Endodermal cell (in vitro differentiated cells): ENCODE measurements at regions not wholly inside any gene's neighbourhood (a gene's known extent, or its start where the extent isn't known, plus 50 kb on each side); places are given as distances from the start of the nearest gene placed in this dataset.

ENCODE experiments used
- DNase-seq: peaks from one replicate; pipeline ENCODE4 v3.0.0-alpha.2; 2017
- H3K27ac ChIP-seq: 2 replicates; pipeline ENCODE4 v1.5.1; 2013; ENCODE audit warnings: mild to moderate bottlenecking, low read depth, low read length, moderate library complexity
- H3K27me3 ChIP-seq: 2 replicates; pipeline ENCODE4 v1.6.1; 2013; ENCODE audit warnings: mild to moderate bottlenecking, low read length, moderate library complexity; ENCODE audit not compliant: insufficient read depth, control insufficient read depth, poor library complexity, severe bottlenecking
- H3K36me3 ChIP-seq: 2 replicates; pipeline ENCODE4 v1.7.0; 2013; ENCODE audit warnings: mild to moderate bottlenecking, low read length, moderate library complexity; ENCODE audit not compliant: control insufficient read depth, insufficient read depth
- H3K4me1 ChIP-seq: one replicate; pipeline ENCODE4 v1.7.0; 2013; ENCODE audit warnings: low read length; ENCODE audit not compliant: control insufficient read depth, insufficient read depth
- H3K4me3 ChIP-seq: 2 replicates; pipeline ENCODE4 v1.5.1; 2013; ENCODE audit warnings: mild to moderate bottlenecking, low read length, moderate library complexity
- H3K9ac ChIP-seq: 2 replicates; pipeline ENCODE4 v1.6.1; 2013; ENCODE audit warnings: mild to moderate bottlenecking, low read length, moderate library complexity; ENCODE audit not compliant: poor library complexity, severe bottlenecking; ENCODE audit errors: extremely low read depth
- H3K9me3 ChIP-seq: 2 replicates; pipeline ENCODE4 v1.6.1; 2013; ENCODE audit warnings: mild to moderate bottlenecking, low read length, moderate library complexity; ENCODE audit not compliant: control insufficient read depth
- H3K27ac Mint-ChIP-seq: 2 replicates; pipeline ENCODE4 v1.8.0; 2020; ENCODE audit warnings: mixed read lengths
- H3K27me3 Mint-ChIP-seq: 2 replicates; pipeline ENCODE4 v1.8.0; 2021; ENCODE audit warnings: mild to moderate bottlenecking, mixed read lengths; ENCODE audit not compliant: insufficient read depth
- H3K36me3 Mint-ChIP-seq: 2 replicates; pipeline ENCODE4 v1.8.0; 2020; ENCODE audit warnings: low read depth, mixed read lengths
- H3K4me1 Mint-ChIP-seq: 2 replicates; pipeline ENCODE4 v1.8.0; 2020; ENCODE audit warnings: mixed read lengths
- H3K4me3 Mint-ChIP-seq: 2 replicates; pipeline ENCODE4 v1.8.0; 2020; ENCODE audit warnings: mild to moderate bottlenecking, moderate library complexity, mixed read lengths
- H3K9me3 Mint-ChIP-seq: 2 replicates; pipeline ENCODE4 v1.8.0; 2020; ENCODE audit warnings: mild to moderate bottlenecking, mixed read lengths
- WGBS, 2 experiments: methylation state at CpG; one replicate each; pipeline versions ENCODE4 v1.1.5 to v1.1.7; 2013; ENCODE audit warnings: missing lambda C conversion rate in 2 of 2, mixed read lengths in 1 of 2; ENCODE audit not compliant: insufficient coverage in 1 of 2, insufficient read length in 1 of 2; 5-methylcytosine and 5-hydroxymethylcytosine counted together
- TF ChIP-seq, protein P1 (sequence below): fragments of 200-600 bp; sonication (generic); conservative IDR thresholded peaks from 2 replicates; pipeline ENCODE4 v1.5.0; 2021; ENCODE audit warnings: antibody characterized with exemption, mild to moderate bottlenecking

DNA sequence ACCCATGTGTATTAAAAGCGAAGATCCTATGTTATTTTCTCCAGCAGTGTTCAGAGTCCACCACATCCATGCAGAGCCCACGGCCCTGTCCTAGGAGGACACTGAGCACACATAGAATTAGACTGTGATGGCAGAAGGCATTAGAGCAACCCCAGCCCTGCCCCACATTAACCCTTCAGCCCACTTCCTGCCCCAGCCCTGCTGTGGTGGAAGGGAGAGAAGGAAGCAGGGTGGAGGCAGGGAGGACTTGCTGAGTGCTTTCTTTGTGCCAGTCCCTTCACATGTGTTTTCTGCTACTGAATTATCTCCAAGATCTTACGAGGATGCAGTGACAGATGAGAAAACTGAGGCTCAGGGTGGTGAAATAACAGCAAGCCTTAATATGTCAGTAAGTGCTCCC is 339.0 kb downstream of the SMAD2 start:
- H3K9me3 ChIP-seq = peaks cover 9% of the 10 kb centered on the region
- peaks cover 4% of the 10 kb centered on the region for H3K4me1 ChIP-seq
- DNase-seq = no peak
- H3K9ac ChIP-seq = no peak overlapping the region
- H3K27me3 ChIP-seq = no peaks in the 10 kb centered on the region
- WGBS, 2 experiments = 85 to 100% methylated on average over 1 to 3 of the region's 3 CpGs
- no peaks in the 10 kb centered on the region for H3K36me3 ChIP-seq
- Mint-ChIP-seq H3K27me3 (peaks cover 17% of the 10 kb centered on the region), H3K36me3 (no peaks in the 10 kb centered on the region), H3K27ac (no peak overlapping the region), H3K9me3 (peaks cover 1% of the 10 kb centered on the region), H3K4me1 (peaks cover 16% of the 10 kb centered on the region), H3K4me3 (no peak overlapping the region)
- H3K4me3 ChIP-seq = no peak overlapping the region
- no peak overlapping the region for H3K27ac ChIP-seq
- TF ChIP-seq, protein P1, sequence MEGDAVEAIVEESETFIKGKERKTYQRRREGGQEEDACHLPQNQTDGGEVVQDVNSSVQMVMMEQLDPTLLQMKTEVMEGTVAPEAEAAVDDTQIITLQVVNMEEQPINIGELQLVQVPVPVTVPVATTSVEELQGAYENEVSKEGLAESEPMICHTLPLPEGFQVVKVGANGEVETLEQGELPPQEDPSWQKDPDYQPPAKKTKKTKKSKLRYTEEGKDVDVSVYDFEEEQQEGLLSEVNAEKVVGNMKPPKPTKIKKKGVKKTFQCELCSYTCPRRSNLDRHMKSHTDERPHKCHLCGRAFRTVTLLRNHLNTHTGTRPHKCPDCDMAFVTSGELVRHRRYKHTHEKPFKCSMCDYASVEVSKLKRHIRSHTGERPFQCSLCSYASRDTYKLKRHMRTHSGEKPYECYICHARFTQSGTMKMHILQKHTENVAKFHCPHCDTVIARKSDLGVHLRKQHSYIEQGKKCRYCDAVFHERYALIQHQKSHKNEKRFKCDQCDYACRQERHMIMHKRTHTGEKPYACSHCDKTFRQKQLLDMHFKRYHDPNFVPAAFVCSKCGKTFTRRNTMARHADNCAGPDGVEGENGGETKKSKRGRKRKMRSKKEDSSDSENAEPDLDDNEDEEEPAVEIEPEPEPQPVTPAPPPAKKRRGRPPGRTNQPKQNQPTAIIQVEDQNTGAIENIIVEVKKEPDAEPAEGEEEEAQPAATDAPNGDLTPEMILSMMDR = no peak

DNA sequence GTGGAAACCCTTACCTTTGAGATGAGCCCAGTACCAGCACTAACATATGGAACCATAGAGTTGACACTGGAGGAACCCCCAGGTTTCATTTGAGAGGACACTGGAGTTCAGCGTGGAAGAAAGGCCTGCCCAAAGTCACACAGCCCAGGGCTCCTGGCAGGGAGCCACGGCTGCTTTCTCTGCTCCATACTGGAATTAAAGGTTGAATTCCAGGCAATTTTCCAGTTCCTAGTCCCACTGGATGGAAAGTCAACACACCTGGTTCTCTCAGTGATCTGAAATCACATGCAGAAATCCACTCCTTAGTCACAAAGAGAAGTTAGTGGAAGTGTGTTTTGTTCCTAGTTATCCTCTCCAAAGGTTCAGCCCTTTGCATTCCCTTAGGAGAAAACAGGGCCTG is 336.1 kb upstream of the SKOR2 start:
- Mint-ChIP-seq H3K27ac (no peak overlapping the region), H3K27me3 (peaks cover 3% of the 10 kb centered on the region), H3K4me1 (peaks cover 22% of the 10 kb centered on the region), H3K9me3 (no peaks in the 10 kb centered on the region), H3K36me3 (no peaks in the 10 kb centered on the region), H3K4me3 (no peak overlapping the region)
- 92 to 100% methylated on average over 2 of the region's 2 CpGs for WGBS, 2 experiments
- TF ChIP-seq, protein P1 = no peak
- peaks cover 16% of the 10 kb centered on the region for H3K4me1 ChIP-seq
- no peaks in the 10 kb centered on the region for H3K27me3 ChIP-seq
- no peak overlapping the region for H3K9ac ChIP-seq
- no peak overlapping the region for H3K27ac ChIP-seq
- no peaks in the 10 kb centered on the region for H3K36me3 ChIP-seq
- no peaks in the 10 kb centered on the region for H3K9me3 ChIP-seq
- no peak overlapping the region for H3K4me3 ChIP-seq
- DNase-seq = no peak

DNA sequence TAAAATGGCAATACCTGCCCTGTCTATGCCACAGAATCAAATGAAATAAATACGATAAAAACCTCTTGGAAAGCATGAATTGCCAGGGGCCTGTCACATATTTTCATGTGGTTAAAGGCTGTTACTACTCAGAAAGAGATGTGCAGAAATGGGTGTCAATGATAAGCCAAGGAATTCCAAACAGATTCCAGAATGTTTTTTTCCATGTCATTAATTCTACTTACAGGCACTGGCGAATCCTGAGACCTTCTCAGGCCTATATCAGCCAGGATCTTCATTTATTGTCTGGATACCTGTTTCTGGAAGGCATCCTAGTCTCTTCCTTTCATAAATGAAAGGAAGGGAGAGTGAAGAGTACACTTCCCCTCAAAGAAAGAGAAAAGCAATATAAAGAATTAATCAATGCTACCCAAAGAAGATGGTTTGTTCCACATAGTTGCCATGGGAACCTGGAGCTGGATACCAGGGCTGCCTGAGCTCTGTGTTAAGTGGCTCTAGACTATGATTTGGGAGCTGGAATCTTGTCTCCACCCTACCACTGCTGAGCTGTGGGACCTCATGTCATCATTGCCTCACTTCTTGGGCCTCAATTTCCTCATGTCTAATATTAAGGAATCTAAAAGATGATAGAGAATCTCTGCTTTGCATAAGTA is 335.1 kb upstream of the SKOR2 start:
- Histone ChIP-seq H3K4me3 (no peak overlapping the region), H3K27me3 (no peaks in the 10 kb centered on the region), H3K9me3 (no peaks in the 10 kb centered on the region), H3K4me1 (peaks cover 16% of the 10 kb centered on the region), H3K36me3 (no peaks in the 10 kb centered on the region), H3K27ac (no peak overlapping the region), H3K9ac (no peak overlapping the region)
- peaks cover 22% of the 10 kb centered on the region for H3K4me1 Mint-ChIP-seq
- TF ChIP-seq, protein P1 = no peak
- H3K27ac Mint-ChIP-seq = no peak overlapping the region
- no peak overlapping the region for H3K4me3 Mint-ChIP-seq
- no peaks in the 10 kb centered on the region for H3K9me3 Mint-ChIP-seq
- H3K27me3 Mint-ChIP-seq = no peaks in the 10 kb centered on the region
- H3K36me3 Mint-ChIP-seq = no peaks in the 10 kb centered on the region
- no peak for DNase-seq
- WGBS, 2 experiments = 94 to 100% methylated on average over 1 to 2 of the region's 2 CpGs
